ENCODE measurements at regions not wholly inside any gene's neighbourhood (a gene's known extent, or its start where the extent isn't known, plus 50 kb on each side); places are given as distances from the start of the nearest gene placed in this dataset.

GRCh38 chr6:140897349-140897748 lies 1235.4 kb upstream of the GJE1 start:
- DNase-seq, result no peak
- Histone ChIP-seq H3K9me3 (peaks cover 0 to 11% (median 0%) of the 10 kb centered on the region in 3 donors), H3K36me3 (no peaks in the 10 kb centered on the region), H3K27ac (no peak overlapping the region), H3K4me1 (no peaks in the 10 kb centered on the region), H3K27me3 (no peaks in the 10 kb centered on the region), H3K4me3 (peak overlapping the region in 1 of 4 donors; percentile 6)
- TF ChIP-seq CTCF (IDR thresholded peaks at IDR 0.05) (no peak), POLR2A (IDR thresholded peaks at IDR 0.05) (no peak)
- WGBS, 2 donors, result 69 to 86% methylated on average over 3 of the region's 3 CpGs
- intact Hi-C loops (cut with DNase I), result no loop called here

- Histone ChIP-seq H3K27ac (no peak overlapping the region), H3K36me3 (no peaks in the 10 kb centered on the region), H3K4me1 (no peaks in the 10 kb centered on the region), H3K4me3 (no peak overlapping the region), H3K27me3 (no peaks in the 10 kb centered on the region), H3K9me3 (peaks cover 0 to 3% (median 0%) of the 10 kb centered on the region in 3 donors)
- TF ChIP-seq CTCF (IDR thresholded peaks at IDR 0.05) (no peak), POLR2A (IDR thresholded peaks at IDR 0.05) (no peak)
- no peak for DNase-seq
- intact Hi-C loops (cut with DNase I), result no loop called here
- WGBS, 2 donors, result 60 to 82% methylated on average over 3 to 4 of the region's 4 CpGs
Observed at GRCh38 chr6:140893432-140893831, 1239.3 kb upstream of the GJE1 start.

GRCh38 chr6:140879946-140880345 lies 1252.8 kb upstream of the GJE1 start:
- Histone ChIP-seq H3K27me3 (no peaks in the 10 kb centered on the region), H3K4me1 (no peaks in the 10 kb centered on the region), H3K9me3 (no peaks in the 10 kb centered on the region), H3K27ac (no peak overlapping the region), H3K36me3 (no peaks in the 10 kb centered on the region), H3K4me3 (no peak overlapping the region)
- TF ChIP-seq POLR2A (IDR thresholded peaks at IDR 0.05), result no peak
- no peak for TF ChIP-seq CTCF (IDR thresholded peaks at IDR 0.05)
- DNase-seq, result no peak
- intact Hi-C loops (cut with DNase I), result no loop called here

GRCh38 chr6:140874066-140874465 lies 1258.7 kb upstream of the GJE1 start:
- Histone ChIP-seq H3K4me3 (no peak overlapping the region), H3K4me1 (no peaks in the 10 kb centered on the region), H3K27ac (no peak overlapping the region), H3K9me3 (peaks cover 0 to 4% (median 0%) of the 10 kb centered on the region in 3 donors), H3K27me3 (no peaks in the 10 kb centered on the region), H3K36me3 (no peaks in the 10 kb centered on the region)
- intact Hi-C loops (cut with DNase I), result no loop called here
- TF ChIP-seq CTCF (IDR thresholded peaks at IDR 0.05) (no peak), POLR2A (IDR thresholded peaks at IDR 0.05) (no peak)
- 81 to 88% methylated on average over 3 of the region's 3 CpGs for WGBS, 2 donors
- DNase-seq, result no peak

- TF ChIP-seq POLR2A (IDR thresholded peaks at IDR 0.05), result no peak
- TF ChIP-seq CTCF (IDR thresholded peaks at IDR 0.05), result no peak
- Histone ChIP-seq H3K36me3 (no peaks in the 10 kb centered on the region), H3K27me3 (no peaks in the 10 kb centered on the region), H3K9me3 (peaks cover 0 to 4% (median 0%) of the 10 kb centered on the region in 3 donors), H3K4me1 (no peaks in the 10 kb centered on the region), H3K27ac (no peak overlapping the region), H3K4me3 (no peak overlapping the region)
- DNase-seq, result no peak
- intact Hi-C loops (cut with DNase I), result no loop called here
Observed at GRCh38 chr6:140872885-140873284, 1259.8 kb upstream of the GJE1 start.
